Mucosa of stomach (tissue), 1 donor: ENCODE measurements at regions not wholly inside any gene's neighbourhood (a gene's known extent, or its start where the extent isn't known, plus 50 kb on each side); places are given as distances from the start of the nearest gene placed in this dataset.
"Not testable (repeated sequence)": the region's sequence is repeated elsewhere in the genome, so short reads cannot be mapped to it uniquely, and the experiment has no call there.

Experiments used
- H3K27me3 ChIP-seq: one replicate; pipeline ENCODE4 v1.7.0; 2013; ENCODE audit warnings: mild to moderate bottlenecking, low read length; ENCODE audit not compliant: control insufficient read depth, insufficient read depth
- H3K36me3 ChIP-seq: one replicate; pipeline ENCODE4 v1.7.0; 2013; ENCODE audit warnings: low read length; ENCODE audit not compliant: control insufficient read depth, insufficient read depth
- H3K4me1 ChIP-seq: one replicate; pipeline ENCODE4 v1.7.0; 2013; ENCODE audit warnings: mild to moderate bottlenecking, low read length; ENCODE audit not compliant: control insufficient read depth, insufficient read depth
- H3K4me3 ChIP-seq: one replicate; pipeline ENCODE4 v1.7.0; 2013; ENCODE audit warnings: low read length
- H3K9ac ChIP-seq: one replicate; pipeline ENCODE4 v1.7.0; 2013; ENCODE audit warnings: mild to moderate bottlenecking, low read length, moderate library complexity
- H3K9me3 ChIP-seq: one replicate; pipeline ENCODE4 v1.7.0; 2013; ENCODE audit warnings: mild to moderate bottlenecking, low read length, moderate library complexity; ENCODE audit not compliant: control insufficient read depth
- donor health status: Pancreatic carcinoma.

DNA sequence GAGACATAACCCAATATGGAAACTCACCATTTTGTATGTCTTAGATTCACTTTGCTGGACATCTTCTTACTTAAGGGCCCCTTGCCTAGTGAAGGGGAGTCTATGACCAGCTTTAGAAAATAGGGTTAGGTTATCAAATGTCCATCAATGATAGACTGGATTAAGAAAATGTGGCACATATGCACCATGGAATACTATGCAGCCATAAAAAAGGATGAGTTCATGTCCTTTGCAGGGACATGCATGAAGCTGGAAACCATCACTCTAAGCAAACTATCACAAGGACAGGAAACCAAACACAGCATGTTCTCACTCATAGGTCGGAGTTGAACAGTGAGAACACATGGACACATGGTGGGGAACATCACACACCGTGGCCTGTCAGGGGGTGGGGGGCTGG is 301.8 kb upstream of the TBL1XR1 start:
- H3K9ac ChIP-seq, H3K9me3 ChIP-seq, H3K27me3 ChIP-seq, H3K4me3 ChIP-seq, H3K36me3 ChIP-seq: not testable (repeated sequence)
- peaks cover 18% of the 10 kb centered on the region for H3K4me1 ChIP-seq

DNA sequence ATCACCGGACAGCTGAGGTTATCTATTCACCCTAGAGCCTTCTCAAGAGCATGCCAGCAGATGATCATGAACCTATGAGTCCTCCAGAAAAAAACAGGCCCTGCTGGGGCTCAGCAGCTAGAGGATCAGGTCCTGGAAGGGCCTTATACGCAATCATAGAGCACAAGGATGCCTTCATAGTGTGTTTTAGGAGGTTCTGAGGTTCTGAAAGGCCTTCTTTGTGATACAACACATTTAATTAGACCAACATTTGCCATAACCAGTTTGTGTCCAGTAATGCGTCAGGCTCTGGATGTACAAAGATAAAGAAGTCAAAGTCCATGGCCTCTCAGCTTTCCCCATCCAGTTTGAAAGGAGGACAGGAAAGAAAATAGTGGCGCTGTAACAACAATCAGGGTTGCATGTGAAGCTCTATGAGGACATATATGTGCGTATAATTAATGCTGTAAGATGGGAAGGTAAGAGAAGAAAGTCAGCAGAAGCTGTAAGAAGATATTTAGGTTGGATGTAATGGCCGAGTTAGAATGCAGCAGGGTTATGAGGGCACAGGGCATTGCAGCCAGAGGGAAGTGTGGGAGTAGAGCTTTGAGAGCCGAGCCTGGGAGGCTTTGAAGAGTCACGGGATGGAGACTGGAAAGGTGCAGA is 302.6 kb upstream of the TBL1XR1 start:
- Histone ChIP-seq H3K9me3 (no peaks in the 10 kb centered on the region), H3K27me3 (no peaks in the 10 kb centered on the region), H3K4me3 (no peak overlapping the region)

DNA sequence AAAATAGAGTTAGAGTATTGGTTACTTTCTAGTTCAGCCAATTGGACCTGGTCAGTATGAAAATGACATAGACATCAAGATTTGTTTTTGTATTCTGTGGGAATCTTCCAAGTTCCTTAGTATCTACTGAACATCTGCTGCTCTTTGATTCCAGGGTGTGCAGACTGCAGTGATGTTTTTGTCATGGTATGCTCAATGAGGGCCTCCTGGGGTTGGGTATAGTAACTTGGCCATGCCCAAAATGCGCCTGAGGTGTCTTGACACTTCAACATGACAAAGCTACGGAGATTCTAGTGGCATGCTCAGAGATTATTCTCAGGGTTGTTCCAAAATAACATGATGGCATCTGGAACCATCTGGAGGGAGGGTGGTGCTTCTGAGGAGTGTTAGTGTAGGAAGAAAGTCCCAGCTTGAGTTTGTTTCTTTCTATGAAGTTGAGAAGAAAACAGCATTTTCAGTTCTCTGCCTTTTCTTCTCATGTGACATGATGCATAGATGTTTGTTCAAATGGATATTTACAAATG is 313.5 kb upstream of the TBL1XR1 start:
- Histone ChIP-seq H3K9me3 (no peaks in the 10 kb centered on the region), H3K9ac (no peak overlapping the region), H3K36me3 (no peaks in the 10 kb centered on the region), H3K27me3 (no peaks in the 10 kb centered on the region), H3K4me1 (no peaks in the 10 kb centered on the region), H3K4me3 (no peak overlapping the region)

More for the DNA sequence above, 302.6 kb upstream of the TBL1XR1 start:
- Histone ChIP-seq H3K4me1 (peaks cover 18% of the 10 kb centered on the region), H3K36me3 (no peaks in the 10 kb centered on the region), H3K9ac (no peak overlapping the region)

DNA sequence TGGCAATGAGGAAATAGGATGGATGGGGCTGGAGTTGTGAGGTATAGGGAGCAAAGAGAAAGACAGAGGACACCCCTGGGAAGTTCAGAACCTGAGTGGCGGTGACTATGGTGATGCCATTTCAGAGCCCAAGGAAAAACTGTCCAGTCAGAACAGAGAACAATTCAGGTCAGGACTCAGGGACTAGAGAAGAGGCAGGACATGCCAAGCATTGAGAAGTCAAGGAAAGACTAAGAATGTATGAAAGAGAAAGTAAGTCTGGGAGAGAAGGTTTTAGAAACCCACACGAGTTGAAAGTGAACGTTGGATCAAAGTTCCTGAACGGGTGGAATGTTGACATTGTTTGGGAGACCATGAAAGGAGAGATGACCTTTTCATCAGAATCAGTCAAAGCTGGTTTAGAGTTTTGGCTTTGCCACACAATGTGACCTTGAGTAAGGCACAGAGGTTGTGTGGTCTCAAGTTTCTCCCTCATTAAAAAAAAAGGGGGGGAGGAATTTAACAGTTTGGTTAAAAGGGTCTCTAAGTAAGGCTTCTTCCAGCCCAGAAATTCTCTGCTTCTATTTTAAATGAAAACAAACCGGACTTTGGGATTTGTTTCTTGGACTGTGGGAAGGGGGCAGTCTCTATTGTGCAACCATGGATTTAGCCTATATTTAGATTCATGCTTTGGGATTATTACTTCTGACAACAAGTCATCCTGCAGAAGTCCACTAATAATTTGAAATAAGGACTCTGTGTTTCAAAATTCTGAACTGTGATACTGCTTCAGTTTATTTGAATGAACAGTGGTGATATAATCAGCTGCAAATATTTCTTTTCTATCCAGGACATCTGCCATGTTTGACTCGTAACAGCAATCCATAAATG is 315.9 kb upstream of the TBL1XR1 start:
- no peaks in the 10 kb centered on the region for H3K36me3 ChIP-seq

DNA sequence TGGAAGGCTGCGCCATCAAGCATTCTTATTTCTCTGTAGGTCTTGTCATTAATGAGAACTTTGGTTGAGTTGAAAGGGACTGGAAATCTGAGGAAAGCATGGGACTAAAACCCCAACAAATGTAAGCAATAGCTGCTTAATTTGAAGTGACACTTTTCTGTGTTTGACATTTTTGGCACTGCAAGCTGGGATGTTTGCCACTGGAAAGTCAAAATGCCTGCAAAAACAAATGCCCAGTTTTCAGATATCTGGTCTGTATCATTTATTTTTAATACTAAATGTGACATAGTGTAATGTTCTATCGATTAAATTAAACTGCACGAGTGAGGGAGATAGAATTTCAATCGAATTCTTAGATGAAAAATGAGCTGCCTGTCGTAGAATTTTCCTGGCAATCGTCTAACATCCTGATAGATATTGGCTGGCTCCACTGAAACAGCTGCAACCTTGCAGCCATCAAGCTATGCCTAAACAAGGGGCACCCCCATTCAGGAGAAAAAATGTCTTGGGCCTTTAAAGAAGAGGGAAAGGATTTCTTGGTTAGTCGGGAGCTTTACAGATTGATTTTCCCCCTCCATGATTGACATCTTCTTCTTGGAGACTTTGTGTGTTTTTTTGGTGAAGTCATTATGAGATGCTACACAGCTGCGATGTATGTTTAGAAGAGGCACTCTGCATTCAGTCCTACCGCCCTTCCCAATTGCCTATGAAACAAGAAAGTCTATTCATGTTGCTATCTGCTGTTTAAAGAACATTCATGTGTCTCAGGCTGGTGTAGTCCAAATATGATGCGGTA is 316.7 kb upstream of the TBL1XR1 start:
- H3K36me3 ChIP-seq = no peaks in the 10 kb centered on the region
- no peak overlapping the region for H3K9ac ChIP-seq
- H3K27me3 ChIP-seq = no peaks in the 10 kb centered on the region
- no peaks in the 10 kb centered on the region for H3K4me1 ChIP-seq
- H3K9me3 ChIP-seq = no peaks in the 10 kb centered on the region
- no peak overlapping the region for H3K4me3 ChIP-seq

More for the DNA sequence above, 315.9 kb upstream of the TBL1XR1 start:
- Histone ChIP-seq H3K9me3 (no peaks in the 10 kb centered on the region), H3K9ac (no peak overlapping the region), H3K4me1 (no peaks in the 10 kb centered on the region), H3K4me3 (no peak overlapping the region), H3K27me3 (no peaks in the 10 kb centered on the region)

DNA sequence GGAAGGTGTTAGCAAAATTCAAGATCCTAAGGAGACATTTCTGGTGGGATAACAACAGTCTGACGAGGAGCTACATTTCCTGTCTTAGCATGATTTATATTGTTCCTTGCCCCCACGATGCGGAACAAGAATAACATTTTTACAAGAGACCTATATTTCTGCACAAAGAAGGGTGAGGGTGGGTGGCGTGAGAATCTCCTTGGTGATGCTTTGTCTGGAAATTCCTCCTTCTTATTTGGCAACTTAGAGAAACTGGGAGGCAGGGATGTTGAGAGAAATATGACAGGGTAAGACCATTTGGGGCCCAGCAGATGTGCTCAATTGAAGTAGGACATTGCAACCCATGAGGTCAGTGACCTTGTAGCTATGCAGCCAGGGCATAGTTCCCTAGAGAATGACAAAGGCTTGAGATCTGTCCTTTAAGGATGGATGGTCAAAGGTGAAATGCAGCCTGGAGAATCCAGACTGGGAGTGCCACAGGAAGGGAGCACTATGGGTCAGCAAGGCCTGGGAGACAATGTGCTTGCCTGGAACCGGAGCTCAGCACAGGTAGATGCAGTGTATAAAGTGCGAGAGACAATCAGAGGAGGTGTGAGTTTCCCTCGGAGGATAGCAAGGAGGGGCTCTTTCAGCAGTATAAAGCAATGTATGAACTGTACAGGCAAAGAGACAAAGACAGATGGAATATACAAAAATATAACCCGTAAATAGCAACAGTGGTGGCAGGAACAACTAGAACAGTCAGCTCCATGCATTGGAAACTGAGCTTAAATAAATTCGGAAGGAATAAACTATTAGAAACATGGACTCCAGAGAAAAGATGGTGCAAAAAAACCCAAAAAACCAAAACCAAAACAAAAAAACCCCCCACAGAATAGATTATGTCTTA is 317.6 kb upstream of the TBL1XR1 start:
- Histone ChIP-seq H3K27me3 (no peaks in the 10 kb centered on the region), H3K9ac (no peak overlapping the region), H3K4me1 (no peaks in the 10 kb centered on the region), H3K36me3 (no peaks in the 10 kb centered on the region), H3K4me3 (no peak overlapping the region), H3K9me3 (no peaks in the 10 kb centered on the region)

DNA sequence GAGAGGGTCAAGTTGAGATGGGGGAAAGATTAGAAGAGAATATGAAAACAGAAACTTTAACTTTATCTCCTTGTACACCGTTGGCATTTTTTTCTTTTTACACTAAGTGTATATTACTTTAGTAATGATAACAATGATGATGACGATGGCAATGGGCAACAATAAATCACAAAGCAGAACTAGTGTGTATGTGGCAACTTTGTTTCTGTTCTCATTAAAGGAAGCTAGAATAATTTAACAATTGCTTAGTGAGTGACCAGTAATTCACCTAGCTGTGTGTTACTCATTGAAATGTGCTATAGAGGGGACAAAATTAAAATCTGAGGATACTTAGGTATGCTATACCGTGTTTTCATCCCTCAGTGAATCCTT is 318.5 kb upstream of the TBL1XR1 start:
- no peaks in the 10 kb centered on the region for H3K27me3 ChIP-seq
- no peaks in the 10 kb centered on the region for H3K4me1 ChIP-seq
- H3K9me3 ChIP-seq = no peaks in the 10 kb centered on the region
- H3K4me3 ChIP-seq = no peak overlapping the region
- H3K36me3 ChIP-seq = no peaks in the 10 kb centered on the region
- no peak overlapping the region for H3K9ac ChIP-seq

DNA sequence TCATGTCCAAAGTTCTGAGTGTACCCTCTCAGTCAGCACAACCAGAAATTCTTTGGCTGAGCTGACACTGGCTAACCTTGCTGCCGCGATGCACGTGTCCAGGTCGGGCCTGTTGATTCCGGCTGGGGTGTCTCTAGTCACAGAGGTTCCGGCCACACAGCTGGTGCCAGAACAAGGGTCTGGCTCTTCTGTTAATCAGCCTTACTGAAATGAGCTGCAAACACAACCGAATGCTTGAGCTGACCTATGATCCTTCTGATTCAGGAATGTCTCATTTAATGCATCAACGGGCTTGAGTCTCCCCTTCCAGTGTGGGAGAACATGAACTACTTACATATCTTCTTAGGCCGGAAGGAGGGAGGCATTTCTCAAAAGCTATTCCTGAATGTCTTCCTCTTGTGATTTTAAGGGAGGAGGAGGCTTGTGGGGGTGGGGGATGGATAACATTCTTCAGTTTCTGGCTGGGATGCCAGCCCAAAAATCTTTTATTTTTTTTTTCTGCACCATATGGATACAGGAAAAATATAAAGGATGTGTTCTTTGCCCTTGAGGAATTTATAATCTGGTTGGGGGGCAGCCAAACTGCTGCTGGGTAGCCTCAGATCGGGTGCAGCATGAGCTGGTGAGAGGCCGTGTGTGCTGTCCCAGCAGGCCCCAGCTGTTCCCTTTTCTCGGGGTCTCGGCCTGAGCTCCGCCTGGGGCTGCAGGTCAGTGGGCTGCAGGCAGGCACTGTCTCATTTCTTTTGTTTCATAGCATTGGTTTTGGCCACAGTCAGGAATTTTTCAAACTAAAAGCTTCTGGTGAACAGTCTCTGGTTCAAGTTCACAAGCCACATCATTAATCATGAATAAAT is 319.1 kb upstream of the TBL1XR1 start:
- no peaks in the 10 kb centered on the region for H3K36me3 ChIP-seq
- H3K9me3 ChIP-seq = no peaks in the 10 kb centered on the region
- H3K9ac ChIP-seq = no peak overlapping the region
- H3K4me3 ChIP-seq = no peak overlapping the region
- H3K27me3 ChIP-seq = no peaks in the 10 kb centered on the region
- no peaks in the 10 kb centered on the region for H3K4me1 ChIP-seq

DNA sequence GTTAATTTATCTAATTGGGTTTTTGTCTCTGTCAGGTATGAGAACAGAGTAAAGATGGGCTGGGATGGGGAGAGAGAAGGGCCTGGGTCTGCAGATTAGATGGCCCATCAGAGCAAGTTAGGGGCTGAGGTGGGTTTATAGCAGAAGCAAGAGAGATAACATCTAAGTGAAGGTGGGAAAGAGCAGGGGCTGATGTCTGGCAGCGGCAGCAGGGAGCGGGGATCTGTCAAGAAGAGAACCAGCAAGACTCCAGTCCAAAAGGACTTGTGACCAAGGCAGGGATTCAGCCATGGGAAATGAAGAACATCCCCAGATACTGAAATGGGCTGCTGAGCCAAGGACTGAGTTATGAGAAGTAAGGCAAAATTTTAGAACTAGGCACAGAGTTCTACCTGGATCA is 320.6 kb upstream of the TBL1XR1 start:
- Histone ChIP-seq H3K4me1 (no peaks in the 10 kb centered on the region), H3K27me3 (no peaks in the 10 kb centered on the region), H3K9me3 (no peaks in the 10 kb centered on the region), H3K4me3 (no peak overlapping the region), H3K36me3 (no peaks in the 10 kb centered on the region), H3K9ac (no peak overlapping the region)

DNA sequence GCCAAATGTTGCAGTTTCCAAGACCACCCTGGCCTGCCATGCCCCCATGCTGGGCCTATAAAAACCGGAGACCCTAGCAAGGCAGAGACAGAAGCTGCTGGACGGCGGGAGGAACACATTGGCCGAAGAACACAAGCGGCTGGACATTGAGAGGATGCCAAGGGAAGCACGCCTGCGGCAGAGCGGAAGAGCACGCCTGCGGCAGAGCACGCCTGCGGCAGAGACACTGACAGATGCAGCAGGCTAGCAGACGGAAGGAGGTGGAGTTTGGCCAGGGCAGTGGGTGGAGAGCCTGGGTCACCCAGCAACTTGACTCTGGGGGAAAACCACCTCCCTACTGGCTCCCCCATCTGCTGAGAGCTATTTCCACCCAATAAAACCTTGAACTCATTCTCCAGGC is 322.3 kb upstream of the TBL1XR1 start:
- no peaks in the 10 kb centered on the region for H3K9me3 ChIP-seq
- no peaks in the 10 kb centered on the region for H3K36me3 ChIP-seq
- peaks cover 7% of the 10 kb centered on the region for H3K4me1 ChIP-seq
- no peaks in the 10 kb centered on the region for H3K27me3 ChIP-seq
- no peak overlapping the region for H3K9ac ChIP-seq
- H3K4me3 ChIP-seq = no peak overlapping the region

DNA sequence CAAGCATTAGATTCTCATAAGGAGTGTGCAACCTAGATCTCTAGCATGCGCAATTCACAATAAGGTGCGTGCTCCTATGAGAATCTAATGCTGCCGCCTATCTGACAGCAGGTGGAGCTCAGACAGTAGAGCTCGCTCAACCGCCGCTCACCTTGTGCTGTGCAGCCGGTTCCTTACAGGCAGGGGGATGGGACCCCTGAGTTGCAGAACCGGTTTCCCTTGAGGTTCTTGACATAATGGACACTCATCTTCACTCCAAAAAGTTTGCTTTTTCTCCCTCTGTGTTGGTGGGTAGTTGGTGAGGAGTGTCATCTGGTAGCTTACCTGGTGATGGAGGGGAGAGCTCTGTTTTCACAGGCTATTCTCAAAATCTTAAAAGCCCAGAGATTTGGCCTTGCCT is 324.0 kb upstream of the TBL1XR1 start:
- Histone ChIP-seq H3K9ac (no peak overlapping the region), H3K27me3 (no peaks in the 10 kb centered on the region), H3K4me1 (peaks cover 11% of the 10 kb centered on the region), H3K36me3 (no peaks in the 10 kb centered on the region), H3K4me3 (no peak overlapping the region), H3K9me3 (no peaks in the 10 kb centered on the region)
